GM12891 (cell line): ENCODE measurements at regions not wholly inside any gene's neighbourhood (a gene's known extent, or its start where the extent isn't known, plus 50 kb on each side); places are given as distances from the start of the nearest gene placed in this dataset.

Experiments
- POLR2A ChIP-seq: IDR thresholded peaks from 2 replicates; pipeline ENCODE4 v1.6.1; 2011; ENCODE audit warnings: low read depth, low read length, control low read depth
- POLR2AphosphoS5 ChIP-seq: IDR thresholded peaks from 2 replicates; pipeline ENCODE4 v1.6.1; 2011; ENCODE audit warnings: low read depth, low read length, control low read depth
- TAF1 ChIP-seq: IDR thresholded peaks from 2 replicates; pipeline ENCODE4 v1.6.1; 2011; ENCODE audit warnings: low read depth, low read length, control low read depth

DNA sequence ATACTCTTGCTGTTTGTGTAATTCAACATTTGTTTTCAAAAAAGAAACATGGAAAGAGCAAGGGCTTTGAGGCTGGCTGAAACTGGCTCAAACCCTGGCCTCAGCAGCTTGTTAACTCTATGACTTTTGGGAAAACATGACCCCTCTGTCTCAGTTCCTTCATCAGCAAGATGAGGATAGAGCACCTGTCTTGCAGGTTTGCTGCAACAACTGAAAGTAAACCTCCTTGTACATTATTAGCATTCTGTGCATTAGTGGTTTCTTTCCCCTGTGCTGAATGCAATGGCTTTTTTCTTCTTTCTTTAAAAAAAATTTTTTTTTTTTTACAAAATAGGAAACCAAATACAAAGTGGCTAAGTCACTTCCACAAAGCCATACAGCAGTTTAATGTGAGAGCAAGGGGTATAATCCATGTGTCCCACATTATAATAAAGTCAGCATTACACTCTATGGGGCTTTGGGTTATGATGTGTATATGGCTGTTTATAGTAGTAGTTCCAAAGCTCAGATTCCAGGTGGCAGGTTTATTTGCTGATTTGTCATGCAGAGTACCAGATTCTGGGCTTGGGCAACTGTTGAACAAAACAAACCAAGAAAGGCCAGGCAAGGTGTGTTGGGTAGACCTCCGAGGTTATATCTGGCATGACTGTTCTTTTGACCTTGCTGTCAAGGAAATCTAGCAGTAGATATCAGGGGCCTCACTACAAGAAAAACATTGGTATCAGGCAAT is 194.5 kb upstream of the CNOT2 start:
- TF ChIP-seq POLR2AphosphoS5 (no peak), TAF1 (no peak), POLR2A (no peak)
